ENCODE measurements at regions not wholly inside any gene's neighbourhood (a gene's known extent, or its start where the extent isn't known, plus 50 kb on each side); places are given as distances from the start of the nearest gene placed in this dataset.

DNA sequence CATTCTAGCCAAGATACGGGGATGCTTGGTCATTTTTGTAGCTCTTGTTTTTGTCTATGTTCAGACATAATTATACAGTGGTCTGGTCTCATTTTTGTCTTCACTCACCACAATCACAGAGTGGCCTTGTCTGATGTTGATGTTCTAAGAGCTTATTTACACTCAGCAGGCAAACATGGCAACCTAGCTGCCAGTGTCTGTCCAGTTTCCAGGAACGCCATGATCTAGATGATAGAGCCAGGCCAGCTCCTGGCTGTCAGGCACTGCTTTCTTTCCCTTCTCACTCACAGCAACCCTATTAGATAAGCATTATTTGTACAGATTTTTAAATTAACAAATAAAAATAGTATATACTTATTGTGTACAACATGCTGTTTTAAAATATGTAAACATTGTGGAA lies 98.6 kb upstream of the PHF14 start:
- no peak for DNase-seq
- intact Hi-C loops (cut with DNase I), result no loop called here

DNA sequence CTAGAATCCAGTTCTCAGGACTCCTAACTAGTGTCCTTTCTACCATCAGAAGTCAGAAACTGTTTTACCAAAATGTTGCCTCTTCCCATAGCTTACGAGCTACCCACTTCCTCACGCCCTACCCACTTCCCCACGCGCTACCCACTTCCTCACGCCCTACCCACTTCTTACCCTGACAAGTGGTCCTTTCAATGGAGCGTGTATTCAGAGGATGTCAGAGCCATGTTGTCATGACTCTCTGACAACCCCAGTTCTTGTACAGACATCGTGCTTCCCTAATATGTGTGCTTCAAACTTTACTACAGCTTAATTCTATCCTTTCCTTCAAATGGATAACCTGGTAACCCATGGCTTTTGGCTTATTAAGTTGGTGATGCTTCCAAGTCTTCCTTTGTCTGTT lies 84.8 kb upstream of the PHF14 start:
- no peak for DNase-seq
- intact Hi-C loops (cut with DNase I), result no loop called here

DNA sequence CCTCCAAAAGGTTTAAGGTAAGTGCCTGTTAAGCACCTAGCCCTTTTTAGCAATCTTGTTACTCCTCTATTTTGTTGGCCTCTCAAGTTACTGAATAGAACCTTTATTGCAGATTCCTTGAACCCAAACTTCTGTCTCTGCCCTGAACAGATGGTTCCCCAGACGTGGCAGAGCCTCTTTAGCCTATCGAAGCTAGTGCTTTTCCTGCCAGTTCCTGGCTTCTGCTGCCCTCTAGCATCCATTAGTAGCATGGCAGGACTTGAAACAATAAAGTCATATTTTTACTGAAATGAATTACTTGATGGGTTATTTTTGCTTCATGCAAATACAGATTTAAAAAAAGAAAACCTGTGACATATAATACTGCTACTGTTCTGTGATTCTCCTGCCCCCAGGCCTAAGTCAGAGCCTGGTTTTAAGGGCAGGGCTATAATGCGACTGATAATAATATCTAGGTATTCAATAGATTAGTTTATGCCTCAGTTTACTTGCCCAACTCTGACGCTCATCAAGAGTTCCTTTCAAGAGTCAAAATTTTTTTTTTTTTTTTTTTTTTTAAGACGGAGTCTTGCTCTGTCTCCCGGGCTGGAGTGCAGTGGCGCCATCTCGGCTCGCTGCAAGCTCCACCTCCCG lies 84.3 kb upstream of the PHF14 start:
- peak in 7 of 10 donors; percentile 21 to 88 (median 35) for DNase-seq
- intact Hi-C loops (cut with DNase I), result no loop called here

DNA sequence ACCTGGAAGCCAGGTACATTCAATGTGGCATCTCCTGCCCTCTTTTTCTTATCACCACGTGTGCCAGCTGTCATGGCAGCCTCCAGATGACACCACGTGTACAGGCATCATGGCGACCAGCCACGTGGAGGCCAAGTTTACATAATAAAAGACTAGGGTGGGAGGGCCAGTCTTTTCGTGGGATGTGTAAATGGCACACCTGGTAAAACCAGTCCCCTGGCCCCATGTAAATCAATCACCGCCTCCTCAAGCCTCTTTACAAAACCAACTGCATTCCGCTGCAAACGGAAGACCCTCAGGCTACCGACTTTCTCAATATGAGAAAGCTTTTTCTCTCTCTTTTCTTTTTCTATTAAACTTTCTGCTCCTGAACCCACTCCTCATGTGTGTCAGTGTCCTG lies 65.1 kb upstream of the PHF14 start:
- no peak for DNase-seq
- intact Hi-C loops (cut with DNase I), result no loop called here

DNA sequence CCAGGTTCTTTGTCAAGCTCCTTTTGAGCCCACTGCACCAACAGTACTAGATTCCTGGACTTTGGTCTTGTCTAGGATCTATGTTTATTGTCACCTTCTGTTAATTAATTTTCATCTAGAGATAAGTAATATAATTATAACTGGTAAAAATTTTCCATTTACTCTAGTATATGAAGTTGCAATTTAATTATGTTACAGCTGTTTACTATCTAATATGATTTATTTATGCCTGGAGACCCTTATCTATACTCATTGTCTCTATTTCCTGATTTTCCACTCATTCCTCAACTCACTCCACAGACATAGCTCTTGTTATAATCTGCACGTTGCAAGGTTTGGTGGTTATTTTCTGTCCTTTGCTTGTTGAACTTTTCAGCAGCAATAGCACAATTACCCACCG lies 63.2 kb upstream of the PHF14 start:
- intact Hi-C loops (cut with DNase I), result no loop called here
- no peak for DNase-seq

DNA sequence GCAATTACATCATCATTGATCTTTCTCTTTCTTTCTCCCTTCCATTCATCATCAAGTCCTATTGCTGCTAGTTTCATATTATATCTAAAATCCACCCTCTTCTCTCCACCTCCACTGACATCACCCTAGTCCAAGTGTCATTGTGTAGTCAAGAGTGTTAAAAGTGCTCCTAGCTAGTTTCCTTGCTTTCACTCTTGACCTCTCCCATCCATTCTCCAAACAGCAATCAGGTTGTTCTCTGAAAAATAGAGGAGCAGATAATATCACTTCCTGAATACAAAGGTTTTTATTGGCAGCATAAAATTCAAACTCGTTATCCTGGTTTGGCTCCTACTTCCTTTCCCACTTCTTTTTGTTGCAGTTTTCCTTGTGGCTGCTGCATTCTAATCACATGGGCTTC lies 61.6 kb upstream of the PHF14 start:
- no peak for DNase-seq
- intact Hi-C loops (cut with DNase I), result no loop called here

DNA sequence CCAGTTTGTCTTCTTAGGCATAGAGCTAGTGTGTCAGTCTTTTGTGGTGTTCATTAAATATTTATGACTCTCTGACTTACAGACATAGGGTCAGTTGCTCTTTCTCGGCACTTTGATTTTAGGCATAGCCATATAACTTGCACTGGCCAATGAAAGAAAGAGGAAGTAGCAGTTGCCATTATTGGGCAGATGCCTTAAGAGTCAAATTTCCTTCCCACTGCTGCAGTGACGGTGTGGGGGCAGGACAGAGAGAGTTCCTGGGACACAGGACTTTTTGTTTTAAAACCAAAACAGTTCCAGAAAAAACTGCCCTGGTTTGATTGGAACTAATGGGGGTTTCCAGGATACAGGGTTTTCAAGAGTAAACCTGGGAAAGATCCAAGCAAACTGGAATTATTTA lies 60.2 kb upstream of the PHF14 start:
- intact Hi-C loops (cut with DNase I), result no loop called here
- DNase-seq, result no peak

DNA sequence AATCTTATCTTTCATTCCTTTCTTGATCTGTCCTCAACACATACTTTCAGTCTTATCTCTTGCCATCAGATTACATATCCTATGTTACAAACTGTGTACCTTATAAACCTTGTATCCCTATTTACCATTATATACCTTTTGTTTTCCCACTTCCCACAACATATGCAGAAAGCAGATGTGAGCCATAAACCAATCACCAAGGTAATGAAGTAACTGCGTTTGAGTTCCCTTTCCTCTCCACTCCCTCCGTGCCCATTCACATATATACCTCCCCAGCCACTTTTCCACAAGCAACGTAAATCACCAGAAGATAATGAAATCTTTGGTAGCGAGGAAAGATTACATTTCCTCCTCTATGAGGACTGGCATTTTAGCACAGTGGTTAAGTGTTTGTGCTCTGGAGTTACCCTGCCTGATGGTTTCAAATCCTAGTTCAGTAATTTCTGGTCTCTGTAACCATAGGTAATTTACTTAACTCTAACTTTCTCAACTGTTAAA lies 55.5 kb upstream of the PHF14 start:
- DNase-seq, result no peak
- intact Hi-C loops (cut with DNase I), result no loop called here

DNA sequence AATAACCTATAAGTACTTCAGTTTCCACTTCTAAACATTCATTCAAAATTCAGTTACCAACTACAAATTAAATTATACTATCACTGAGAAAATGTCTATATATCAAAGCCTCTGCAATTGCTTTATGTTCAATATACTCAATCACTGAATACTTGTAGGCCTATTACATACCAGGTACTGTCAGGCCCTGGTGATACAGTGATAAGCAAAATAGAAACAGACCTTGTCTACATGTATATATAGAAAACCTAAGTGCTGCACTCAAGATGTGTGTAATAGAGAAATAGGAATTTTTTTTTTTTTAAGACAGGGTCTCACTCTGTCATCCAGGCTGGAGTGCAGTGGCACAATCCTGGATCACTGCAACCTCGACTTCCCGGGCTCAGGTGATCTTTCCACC lies 53.7 kb upstream of the PHF14 start:
- intact Hi-C loops (cut with DNase I), result no loop called here
- DNase-seq, result no peak
